ENCODE measurements at regions not wholly inside any gene's neighbourhood (a gene's known extent, or its start where the extent isn't known, plus 50 kb on each side); places are given as distances from the start of the nearest gene placed in this dataset.
"Not testable (repeated sequence)": the region's sequence is repeated elsewhere in the genome, so short reads cannot be mapped to it uniquely, and the experiment has no call there.

- DNase-seq, result no peak
Observed at GRCh38 chr2:7693246-7694075, 776.2 kb downstream of the RNF144A start.

GRCh38 chr2:7694076-7694985 is 777.1 kb downstream of the RNF144A start:
- DNase-seq, result no peak

GRCh38 chr2:7696556-7696955 is 779.3 kb downstream of the RNF144A start:
- not testable (repeated sequence) for DNase-seq

DNA sequence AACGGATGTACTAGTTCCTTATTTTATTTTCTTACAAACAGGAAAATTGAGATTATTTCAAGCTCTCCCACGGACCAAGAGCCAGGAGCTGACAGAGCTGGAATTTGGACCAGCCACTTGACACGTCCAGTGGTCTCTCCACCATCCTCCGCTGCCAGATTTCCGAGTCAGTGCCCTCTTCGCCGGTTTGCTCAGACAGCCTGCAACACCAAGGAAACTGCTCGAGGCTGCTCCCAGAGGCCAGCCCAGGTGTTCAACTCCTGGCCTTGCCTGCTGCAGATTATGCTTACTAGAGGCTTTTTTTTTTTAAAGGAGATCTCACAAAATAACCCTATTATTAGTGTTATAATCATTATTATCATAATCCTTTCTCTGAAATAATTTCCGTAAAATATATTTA is 779.8 kb downstream of the RNF144A start:
- no peak for DNase-seq

GRCh38 chr2:7701791-7702190 is 784.6 kb downstream of the RNF144A start:
- no peak for DNase-seq

- no peak for DNase-seq
Observed at GRCh38 chr2:7703048-7703447, 785.8 kb downstream of the RNF144A start.

GRCh38 chr2:7703543-7704144 is 786.4 kb downstream of the RNF144A start:
- no peak for DNase-seq

DNA sequence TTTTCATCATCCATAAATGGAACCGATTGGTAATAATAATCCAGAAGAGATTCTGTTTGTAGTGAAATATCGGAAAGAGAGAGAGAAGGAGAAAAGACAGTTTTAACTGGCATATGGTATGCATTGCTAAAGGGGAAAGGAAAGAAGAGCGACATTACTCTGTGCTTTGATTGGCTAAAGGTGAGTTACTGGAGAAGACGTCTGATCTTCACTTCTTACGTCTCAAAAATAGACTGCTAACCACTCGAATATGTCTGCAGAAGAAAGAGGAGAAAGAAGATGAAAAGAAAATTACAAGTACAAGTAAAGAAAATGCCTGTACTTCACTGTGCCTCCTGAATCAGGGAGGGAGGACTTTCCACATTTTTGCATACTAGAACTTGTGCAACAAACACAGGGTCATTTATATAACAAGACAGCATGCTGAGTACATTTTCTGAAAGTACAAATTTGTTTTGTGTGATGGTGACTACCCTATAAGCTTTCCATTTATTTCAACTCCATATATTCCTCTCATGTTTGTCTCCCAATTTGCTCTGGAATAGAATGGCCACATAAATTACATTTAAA is 787.2 kb downstream of the RNF144A start:
- no peak for DNase-seq

DNA sequence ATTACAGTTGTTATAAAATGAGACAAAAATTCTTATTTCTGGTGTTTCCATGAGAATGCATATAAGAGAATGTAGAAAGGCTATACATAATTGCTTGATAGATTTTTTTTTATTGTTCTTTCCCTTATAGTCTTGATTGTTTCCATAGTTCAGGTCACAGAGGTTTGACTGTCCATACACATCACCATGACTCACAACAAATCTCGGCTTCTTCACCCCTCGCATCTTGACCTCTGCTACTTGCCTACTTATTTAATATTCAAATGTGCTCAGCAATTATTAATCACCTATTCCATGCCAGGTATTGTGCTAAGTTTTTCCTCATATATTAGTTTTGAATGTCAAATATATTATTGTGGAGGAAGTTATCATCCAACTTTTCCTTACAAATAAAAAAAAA is 789.6 kb downstream of the RNF144A start:
- no peak for DNase-seq

DNA sequence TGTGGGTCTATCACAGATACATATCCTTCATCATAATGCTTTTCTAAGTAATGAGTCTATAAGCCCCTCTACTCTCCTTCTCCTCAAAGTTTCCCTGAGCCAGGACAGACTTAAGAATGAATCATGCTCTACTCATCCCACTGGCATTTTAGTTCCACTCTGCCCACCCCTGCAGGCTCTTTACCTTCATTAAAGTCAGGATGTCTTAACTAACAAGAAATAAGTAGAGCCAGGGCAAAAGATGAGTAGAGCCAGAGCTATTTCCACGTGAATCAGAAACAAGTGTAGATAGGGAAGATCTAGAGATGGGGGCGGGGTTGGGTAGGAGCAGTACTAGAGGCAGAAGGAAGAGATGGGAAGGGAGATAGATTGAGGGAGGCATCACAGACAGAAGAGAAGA is 790.5 kb downstream of the RNF144A start:
- no peak for DNase-seq

DNA sequence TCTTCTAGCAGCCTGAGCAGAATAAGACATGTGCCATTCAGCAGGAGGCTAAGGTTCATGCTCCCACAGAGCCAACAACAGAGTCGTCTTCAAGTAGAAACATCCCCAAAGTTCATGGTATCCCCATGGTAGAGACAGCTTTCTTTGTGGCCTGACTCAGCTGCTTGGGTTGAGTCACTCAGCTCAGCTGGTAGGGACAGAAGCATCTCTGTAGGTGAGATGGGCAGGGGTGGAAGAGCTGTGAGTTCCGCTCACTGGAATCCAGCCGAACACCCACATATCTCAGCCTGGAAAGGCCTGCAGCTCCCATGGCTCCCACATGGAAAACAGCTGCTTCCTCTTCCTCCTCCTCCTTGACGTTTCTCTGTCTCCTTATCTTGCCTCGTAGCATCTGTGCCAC is 792.7 kb downstream of the RNF144A start:
- DNase-seq, result no peak

GRCh38 chr2:7711167-7711566 is 794.0 kb downstream of the RNF144A start:
- no peak for DNase-seq

DNA sequence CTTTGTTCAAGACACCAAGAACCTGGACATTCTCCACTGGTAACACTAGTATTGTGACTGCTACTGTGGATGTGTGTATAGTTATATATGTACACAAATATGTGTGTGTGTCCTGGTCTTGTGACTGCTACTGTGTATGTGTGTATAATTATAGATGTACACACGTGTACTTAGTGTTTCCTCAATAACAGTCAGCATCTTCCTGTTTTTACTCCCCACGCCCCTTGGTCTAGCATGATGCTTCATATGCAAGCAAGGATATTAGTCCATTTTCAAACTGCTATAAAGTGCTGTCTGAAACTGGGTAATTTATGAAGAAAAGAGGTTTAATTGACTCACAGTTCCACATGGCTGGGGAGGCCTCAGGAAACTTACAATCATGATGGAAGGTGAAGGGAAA is 802.7 kb downstream of the RNF144A start:
- DNase-seq, result no peak

- DNase-seq, result no peak
Observed at GRCh38 chr2:7721413-7721995, 804.3 kb downstream of the RNF144A start.

- DNase-seq, result no peak
Observed at GRCh38 chr2:7722212-7722910, 805.1 kb downstream of the RNF144A start.

DNA sequence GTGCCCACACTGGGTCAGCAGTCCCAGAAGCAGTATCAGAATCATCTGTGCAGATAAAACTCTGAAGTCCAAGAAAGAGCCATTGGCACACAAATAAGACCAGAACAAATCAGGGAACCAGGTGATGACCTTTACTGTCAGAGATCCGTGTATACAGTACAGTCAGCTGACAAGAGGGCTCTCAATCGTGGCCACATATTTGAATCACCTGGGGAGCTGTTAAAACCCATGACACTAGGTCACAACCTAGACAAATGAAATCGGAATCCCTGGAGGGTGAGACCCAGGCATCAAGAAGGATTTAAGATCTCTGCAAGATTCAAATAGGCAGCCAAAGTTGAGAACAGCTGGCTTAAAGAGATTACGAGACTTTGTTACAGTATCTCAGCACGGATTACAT is 807.1 kb downstream of the RNF144A start:
- DNase-seq, result no peak

DNA sequence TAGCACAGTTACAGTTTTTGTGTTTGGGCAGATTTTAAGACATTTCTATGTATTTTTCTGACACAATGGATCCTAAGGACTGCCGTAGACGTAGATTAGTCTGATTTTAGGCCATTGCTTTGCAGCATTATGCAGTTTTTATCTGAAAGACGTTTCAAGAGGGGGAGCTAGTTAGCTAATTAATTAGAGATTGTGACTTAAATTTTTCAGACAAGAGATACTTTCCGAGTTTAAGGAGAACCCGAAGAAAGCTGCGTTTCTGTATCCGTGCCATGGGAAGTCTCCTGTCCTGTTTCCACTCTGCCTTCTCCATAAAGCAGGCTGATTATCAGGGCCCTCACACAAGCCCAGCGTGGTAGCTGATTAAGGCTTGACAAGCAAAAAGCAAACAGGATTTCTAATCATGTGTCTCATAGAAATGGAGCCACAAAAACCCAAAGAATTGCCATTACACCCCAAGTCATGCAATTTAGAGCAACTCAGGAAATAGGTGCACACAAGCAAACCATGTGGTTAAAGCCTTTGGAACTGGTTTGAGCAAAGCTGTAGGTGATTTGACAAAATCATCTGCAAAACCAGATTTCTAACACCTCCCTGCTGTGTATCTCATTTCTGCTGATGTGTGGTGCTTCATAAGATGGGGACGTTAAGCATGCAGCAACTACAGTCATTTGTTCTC is 808.1 kb downstream of the RNF144A start:
- peak; percentile 32 for DNase-seq

DNA sequence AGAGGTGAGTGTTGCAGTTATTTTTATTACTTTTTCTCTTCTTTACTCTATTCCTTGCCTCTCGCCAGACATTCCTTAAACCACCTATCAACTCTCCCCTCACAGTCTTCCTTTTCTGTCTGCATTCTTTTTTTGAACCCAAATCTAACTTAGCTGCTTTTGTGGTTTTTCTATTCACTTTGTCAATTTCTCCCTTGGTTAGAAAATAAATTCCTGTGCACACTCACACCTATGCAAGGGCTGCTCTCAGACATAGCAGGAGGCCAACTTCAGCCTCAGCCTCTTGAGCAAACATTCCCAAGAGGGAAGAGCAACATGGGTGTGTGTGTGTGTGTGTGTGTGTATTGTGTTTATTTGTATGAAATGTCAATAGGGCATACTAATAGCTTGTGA is 808.6 kb downstream of the RNF144A start:
- DNase-seq, result no peak

- DNase-seq, result no peak
Observed at GRCh38 chr2:7726989-7727388, 809.8 kb downstream of the RNF144A start.

- no peak for DNase-seq
Observed at GRCh38 chr2:7728388-7728787, 811.2 kb downstream of the RNF144A start.

- no peak for DNase-seq
Observed at GRCh38 chr2:7730449-7730848, 813.2 kb downstream of the RNF144A start.

DNA sequence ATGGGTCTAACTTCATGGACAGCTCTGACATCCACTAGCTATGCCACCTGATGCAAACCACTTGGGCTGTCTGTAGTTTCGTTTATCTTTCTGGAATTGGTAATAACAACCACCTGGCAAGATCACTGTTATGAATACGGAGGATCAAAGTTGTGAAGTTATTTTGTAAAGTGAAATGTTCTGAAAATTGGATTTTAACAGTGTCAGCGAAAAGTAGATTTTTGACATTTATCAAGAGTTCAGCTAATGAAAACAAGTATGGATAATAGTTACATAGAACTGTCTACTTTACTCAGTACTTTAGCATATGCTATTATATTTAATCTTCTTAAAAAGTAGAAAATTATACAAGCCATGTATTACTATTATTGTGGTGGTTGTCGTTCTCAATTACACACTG is 813.8 kb downstream of the RNF144A start:
- DNase-seq, result no peak
